22Rv1 (cell line): ENCODE measurements at regions not wholly inside any gene's neighbourhood (a gene's known extent, or its start where the extent isn't known, plus 50 kb on each side); places are given as distances from the start of the nearest gene placed in this dataset.

Source experiments
- CTCF ChIP-seq: fragments of 450-650 bp; IDR thresholded peaks from 2 replicates; pipeline ENCODE4 v1.5.1; 2017; ENCODE audit warnings: mild to moderate bottlenecking
- ZFX ChIP-seq: fragments of 450-650 bp; IDR thresholded peaks from 2 replicates; pipeline ENCODE4 v1.6.1; 2017; ENCODE audit warnings: antibody characterized with exemption, borderline replicate concordance

GRCh38 chr13:56888455-56888854 is 252.3 kb upstream of the PRR20A start:
- TF ChIP-seq CTCF (no peak), ZFX (no peak)
